Forelimb muscle (tissue), 1 donor: ENCODE measurements at regions not wholly inside any gene's neighbourhood (a gene's known extent, or its start where the extent isn't known, plus 50 kb on each side); places are given as distances from the start of the nearest gene placed in this dataset.
"Not testable (repeated sequence)": the region's sequence is repeated elsewhere in the genome, so short reads cannot be mapped to it uniquely, and the experiment has no call there.

Experiments used
- DNase-seq: peaks from one replicate; pipeline ENCODE4 v3.0.0-alpha.2; 2013; ENCODE audit warnings: low read depth

DNA sequence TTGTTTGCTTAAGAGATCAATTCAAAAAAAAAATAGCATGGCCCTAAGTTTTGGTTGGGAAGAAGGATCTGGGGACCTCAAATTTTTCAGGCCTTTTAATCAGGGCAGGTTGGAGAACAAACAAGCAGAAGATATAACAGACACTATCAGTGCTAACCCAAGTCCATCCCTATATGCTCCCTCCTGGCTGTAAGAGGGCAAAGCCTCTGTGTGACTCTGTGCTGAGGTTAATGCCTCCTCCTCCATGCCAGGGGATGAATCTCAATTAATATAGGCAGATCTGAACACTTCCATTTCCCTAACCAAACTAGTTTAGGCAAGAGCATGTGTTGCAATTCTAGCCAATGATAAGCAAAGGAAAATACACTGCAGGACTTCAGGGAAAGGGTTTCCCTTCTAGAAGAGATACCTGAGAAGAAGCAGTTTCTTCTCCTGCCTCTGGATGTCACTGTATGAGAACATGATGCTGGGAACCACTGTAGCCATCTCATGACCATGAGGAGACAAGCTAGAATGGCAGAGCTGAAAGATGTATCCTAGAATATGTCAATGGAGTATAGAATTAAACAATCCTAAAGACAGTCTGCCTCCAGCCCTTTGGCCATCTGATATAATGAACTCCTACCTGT lies 76.0 kb downstream of the CHD9NB start:
- DNase-seq = no peak

DNA sequence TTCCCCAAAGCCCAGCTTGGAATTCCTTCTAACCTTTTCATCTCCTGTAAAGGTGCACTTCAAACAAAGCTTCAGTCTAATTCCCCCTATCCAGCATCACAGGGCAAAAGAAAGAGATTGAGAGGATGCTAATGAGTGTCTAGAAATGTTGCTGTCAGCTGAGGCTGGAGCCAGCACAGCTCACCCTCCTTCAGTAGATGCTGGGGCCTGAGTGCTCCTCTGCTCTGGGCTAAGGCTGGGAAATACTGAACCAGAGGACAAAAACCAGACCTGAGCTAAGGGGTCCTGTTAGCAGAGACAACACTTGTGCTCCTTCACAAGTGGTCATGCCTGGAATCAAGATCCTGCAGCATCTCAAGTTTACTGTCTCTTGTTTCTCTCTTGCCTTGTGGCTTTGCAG lies 85.0 kb downstream of the CHD9NB start:
- DNase-seq = no peak

DNA sequence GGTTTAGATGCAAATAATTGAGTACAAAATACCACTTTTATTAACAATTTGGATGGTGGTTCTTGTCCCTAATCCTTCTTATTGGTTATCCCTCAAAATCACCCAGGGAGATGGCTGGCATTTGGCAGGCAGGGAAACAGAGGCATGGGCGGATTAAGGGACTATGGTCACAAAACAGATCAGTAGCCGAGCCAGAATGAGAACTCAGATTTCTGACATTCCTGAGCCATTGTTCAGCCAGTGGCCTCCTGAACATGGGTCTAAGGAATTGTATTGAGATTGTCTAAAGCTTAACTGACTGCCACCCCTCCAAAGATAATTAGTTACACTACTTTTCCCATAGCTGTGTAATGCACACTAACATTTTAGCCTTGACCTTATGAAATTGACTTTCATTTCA lies 88.4 kb downstream of the CHD9NB start:
- no peak for DNase-seq

DNA sequence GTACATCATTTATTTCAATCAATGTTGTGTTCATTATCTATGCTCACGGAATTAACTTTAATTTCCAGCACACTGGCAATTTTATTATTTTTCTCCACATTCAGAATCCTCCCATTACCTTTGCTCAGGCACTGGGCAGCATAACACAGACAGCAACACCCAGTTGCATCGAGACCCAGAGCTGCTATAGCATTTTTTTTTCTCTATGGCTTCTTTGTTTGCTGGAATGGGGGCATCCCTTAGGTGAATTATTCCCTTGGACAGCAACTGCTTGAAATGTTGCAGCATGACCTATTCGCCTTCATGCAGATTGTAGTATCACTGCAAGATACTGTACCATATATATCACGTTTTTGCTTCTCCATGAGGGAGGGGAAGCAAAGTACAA lies 88.8 kb downstream of the CHD9NB start:
- DNase-seq = no peak

DNA sequence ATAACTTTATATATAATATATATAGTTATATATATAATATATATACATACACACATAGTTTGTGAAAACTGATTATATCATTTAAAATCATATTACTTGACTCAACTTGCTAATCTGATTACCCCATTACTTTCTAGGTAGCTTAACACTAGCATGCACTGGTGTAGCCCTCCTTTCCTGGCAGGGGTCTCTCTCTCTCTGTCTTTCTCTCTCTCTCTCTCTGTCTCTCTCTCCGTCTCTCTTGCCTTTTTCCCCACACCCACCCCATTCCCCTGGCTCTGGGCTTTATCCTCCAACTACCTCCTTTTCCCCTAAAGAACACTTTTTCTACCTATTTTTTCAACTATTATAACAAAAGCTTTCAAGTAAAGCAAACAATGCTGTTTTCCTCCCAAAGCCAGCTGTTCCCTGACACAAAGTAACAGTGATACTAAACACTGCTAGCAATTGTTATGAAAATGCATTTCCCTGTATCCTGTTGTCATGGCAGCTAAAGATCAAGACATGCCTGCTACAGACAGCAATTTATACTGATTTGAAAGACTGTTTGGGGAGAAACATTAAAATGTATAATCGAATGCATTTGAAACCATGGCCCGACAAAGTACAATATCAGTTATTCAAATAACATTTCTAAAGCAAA lies 89.4 kb downstream of the CHD9NB start:
- no peak for DNase-seq

DNA sequence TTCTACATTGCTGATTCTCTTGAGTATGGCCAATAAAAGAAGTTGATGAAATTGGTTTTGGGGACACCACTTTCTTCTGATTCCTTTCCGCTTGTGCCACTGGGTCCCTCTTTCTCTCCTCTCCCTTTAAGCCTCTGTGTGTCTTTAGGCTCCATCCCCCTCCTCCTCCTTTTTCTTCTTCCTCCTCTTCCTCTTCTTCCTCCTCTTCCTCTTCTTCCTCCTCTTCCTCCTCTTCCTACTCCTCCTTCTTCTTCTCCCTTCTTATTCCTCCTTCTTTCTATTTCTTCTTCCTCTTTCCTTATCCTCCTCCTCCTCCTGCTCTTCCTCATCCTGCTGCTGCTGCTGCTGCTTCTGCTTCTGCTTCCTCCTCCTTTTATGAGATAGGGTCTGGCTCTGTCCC lies 93.7 kb downstream of the CHD9NB start:
- no peak for DNase-seq

DNA sequence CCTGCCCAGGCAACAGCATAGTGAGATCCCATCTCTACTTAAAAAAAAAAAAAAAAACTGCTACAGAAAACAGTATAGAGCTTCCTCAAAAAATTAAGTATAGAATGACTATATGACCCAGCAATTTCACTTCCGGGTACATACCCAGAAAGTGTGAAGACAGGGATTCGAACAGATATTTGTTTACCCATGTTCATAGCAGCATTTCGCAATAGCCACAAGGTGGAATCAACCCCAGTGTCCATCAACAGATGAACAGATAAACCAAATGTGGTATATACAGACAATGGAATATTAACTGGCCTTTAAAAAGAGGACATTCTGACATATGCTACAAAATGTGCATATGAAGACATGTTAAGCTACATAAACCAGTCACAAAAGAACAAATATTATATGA lies 95.5 kb downstream of the CHD9NB start:
- DNase-seq = no peak

DNA sequence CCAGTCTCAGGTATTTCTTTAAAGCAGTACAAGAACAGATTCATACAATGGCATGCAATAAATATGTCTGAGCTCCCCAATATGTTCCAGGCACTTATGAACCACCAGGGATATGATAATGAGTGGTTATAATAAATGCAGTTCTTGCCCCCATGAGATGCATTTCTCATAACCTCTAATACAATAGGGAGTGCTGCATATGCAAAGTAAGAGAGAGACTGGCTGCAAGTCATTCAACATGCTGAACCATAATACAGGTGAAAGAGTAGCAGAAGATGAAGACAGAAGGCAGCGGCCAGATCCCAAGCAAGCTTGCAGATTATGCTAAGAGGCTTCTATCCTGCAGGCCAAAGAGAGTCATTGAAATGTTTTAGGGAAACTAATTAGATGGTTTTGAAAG lies 96.7 kb downstream of the CHD9NB start:
- no peak for DNase-seq

DNA sequence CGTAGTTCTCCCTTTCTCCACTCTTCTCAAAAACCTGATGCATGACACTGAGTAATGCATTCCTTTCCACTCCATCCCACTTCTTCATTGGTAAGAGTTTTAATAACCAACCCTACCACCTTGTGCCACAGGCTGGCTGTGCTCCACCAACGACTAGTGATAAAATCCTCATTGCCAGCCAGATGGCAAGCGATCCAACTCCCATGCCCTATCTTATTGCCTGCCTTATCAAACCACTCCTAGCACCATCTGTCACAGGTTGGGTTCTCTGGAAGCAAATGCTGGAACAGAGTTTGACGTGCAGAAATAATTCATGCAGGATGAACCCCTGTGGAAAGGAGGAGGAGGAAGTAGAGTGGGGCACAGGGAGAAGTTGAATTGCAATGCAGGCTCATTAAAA lies 99.5 kb downstream of the CHD9NB start:
- DNase-seq = no peak

DNA sequence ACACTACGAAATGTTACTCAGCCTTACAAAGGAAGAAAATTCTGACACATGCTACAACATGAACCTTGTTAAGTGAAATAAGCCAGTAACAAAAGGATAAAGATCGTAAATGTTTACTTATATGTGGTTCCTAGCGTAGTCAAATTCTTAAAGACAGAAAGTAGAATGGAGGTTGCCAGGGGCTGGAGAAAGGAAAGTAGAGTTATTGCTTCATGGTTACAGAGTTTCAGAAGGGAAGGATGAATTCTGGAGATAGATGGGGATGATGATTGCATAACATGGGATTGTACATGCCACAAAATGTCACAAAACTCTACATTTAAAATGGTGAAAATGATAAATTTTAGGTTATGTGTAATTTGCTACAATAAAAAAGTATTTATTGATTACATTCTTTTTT lies 103.8 kb downstream of the CHD9NB start:
- no peak for DNase-seq

DNA sequence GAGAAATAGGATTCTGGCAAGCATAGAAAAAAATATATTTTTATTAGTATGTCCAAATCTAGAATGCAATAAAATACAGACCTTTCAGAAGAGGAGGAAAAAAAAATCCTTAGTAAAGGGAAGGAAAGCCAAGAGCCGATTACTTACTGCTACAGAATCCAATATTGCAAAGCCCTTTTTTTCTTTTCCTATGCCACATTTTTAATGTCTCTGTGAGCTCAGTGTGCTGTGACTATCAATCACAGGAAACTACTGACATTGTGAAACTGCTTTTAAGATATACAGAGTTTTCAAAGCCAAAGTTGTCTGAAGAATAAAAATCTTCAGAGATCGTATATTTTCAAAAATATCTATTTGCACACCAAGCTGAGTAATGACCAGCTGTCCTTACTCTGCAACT lies 120.4 kb downstream of the CHD9NB start:
- DNase-seq = no peak

DNA sequence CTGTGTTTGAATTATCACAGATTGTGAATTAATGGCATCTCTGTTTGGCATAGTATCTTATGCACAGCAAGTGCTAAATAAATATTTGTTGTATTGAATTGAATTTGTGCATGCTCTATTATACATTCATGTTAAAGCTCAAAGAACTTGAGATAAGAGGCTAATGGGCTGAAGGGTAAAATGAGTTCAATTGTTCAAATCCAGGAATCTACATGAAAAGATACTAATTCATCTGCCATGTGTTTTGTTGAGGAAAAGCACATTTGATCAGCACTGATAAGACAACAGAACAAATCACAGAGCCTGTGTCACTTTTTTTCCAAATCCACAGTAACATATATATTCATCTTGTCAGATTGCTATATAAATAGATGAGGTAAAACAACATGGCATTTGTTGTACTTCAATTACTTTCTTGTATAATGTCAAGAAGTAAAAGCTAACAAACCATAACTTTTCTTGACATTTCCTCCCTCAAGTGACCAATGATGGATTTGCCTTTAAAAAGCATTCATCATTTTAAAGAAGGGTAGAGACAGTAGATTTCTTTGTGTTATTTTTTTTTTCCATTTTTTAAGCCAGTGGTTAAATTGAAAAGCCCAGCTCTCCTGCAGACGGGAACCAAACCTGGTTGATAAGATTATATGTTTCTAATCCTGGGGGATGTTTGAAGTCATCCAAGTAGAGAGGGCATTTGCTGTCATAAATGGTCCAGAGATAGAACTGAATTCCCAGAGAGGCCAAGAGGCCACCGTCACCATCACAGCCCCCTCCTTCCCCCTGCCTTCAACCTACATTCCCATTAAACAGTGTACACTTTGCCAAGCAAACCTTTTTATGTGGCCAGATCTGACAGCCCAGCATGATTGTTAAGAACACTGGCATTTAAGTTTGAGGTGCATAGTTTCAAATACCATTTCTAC lies 123.0 kb downstream of the CHD9NB start:
- DNase-seq = no peak

DNA sequence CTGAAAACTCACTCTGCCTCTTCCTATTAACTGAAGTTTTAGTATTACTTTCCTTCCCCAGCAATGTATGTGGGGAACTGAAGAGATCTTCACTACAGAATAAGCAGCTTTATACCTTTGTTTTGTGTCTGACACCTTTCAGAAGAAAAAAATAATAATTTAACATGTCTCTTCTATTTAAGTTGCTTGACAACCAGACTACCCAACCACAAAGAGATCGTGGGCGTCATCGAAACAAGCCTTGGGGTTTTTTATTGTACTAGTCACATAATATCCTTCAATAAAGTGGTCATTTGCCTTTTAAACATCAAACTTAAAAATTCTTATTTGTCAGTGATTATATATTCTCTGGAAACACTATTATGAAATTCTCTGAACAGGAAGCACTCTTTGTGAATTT lies 123.7 kb downstream of the CHD9NB start:
- no peak for DNase-seq

DNA sequence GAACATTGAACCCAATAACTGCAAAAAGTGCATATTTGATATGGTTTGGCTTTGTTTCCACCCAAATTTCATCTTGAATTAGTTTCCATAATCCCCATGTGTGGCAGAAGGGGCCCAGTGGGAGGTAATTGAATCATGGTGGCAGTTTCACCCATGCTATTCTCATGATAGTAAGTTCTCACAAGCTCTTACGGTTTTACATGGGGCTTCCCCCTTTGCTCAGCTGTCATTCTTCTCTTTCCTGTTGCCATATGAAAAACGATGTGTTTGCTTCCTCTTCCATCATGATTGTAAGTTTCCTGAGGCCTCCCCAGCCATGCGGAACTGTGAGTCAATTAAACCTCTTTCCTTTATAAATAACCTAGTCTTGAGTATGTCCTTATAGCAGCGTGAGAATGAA lies 127.6 kb downstream of the CHD9NB start:
- DNase-seq = no peak

DNA sequence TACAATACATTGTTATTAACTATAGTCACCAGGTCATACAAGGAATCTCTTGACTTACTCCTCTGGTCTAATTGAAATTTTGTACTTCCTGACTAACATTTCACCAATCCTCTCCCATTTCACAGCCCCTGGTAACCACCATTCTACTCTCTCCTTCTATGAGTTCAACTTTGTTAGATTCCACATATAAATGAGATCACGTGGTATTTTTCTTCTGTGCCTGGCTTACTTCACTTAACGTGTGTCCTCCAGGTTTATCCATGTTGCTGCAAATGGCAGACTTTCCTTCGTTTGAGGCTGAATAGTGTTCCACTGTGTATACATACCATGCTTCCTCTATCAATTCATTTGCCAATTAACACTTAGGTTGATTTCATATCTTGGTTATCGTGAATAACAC lies 128.5 kb downstream of the CHD9NB start:
- no peak for DNase-seq

DNA sequence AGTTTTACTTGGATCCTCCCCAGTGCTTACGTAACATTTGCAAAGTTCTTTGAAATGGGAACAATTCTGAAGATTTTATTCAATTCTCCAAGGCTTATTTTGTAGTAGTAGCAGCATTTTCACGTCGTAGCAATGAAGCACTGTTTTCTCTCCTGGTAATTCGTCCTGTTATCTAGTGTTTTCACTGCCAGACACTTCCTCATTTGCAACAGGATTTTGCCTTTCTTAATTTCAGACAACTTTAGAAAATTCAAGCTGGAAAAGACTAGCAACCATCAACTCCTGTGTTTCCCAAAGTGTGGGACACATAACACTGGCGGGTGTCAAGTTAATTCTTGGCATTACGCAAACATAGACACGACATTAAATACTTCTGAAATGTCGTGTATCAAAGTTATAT lies 131.6 kb downstream of the CHD9NB start:
- DNase-seq = no peak

DNA sequence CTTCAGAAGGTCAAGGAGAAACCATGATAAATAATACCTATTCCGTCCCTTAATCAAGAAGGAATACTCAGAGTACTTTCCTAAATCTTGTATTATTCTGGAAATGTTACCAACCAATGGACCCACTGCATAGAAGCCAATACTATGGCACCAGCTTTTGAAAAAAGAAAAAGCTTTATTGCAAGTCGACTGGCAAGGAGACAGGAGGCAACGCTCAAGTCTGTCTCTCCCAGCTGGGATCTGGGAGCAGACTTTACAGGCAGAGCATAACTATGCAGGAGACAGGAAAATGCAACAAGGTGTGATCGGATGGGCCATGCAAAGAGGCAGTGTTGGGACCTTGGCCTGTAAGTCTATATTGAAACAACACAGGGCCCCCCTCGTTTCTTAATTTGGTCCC lies 132.4 kb downstream of the CHD9NB start:
- DNase-seq = no peak

DNA sequence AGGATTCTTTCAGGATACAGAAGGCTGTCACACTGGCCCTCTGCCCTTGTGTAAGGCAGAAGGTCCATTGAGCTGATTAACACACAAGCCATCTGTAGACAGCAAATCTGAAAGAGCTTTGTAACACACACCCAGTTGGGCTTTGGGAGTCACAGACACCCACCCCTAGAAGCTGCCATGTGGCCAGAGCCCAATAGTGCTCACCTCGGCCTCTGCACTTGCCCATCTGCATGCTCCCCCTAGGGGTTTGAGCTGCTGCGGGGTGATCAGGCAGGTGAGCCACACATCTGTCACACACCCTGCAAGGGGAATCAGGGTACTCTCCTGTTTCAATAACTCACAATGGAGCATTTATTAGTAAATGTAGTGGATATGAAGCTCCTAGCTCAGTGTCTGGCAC lies 138.3 kb downstream of the CHD9NB start:
- DNase-seq = no peak

DNA sequence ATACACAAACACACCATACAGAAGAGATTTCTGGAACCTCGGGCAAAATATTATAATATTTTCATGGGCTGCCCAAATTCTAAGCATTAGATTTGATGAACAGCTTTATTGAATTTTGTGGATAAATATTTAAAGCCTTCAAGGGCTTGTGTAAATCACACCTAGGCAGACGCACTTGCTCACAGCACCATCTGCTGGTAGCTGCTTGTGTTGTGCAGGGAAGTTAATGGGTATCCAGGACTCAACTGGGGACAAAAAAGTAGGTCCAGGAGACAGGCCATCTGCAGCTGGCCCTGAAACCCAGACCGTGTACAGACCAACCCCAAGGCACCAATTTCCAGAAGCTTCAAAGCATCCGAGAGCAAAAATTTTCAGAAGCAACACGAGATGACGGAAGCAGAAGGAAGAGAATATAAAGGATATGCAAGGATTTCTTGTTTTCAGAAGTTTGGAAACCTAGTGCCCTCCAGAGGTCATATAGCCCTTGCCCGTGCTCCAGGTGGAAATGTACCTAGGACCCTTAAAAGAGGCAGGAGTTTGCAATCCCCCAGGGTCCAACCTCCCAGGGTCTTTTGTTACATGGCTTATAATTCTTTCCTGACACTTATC lies 140.0 kb downstream of the CHD9NB start:
- DNase-seq = peak; percentile 34

DNA sequence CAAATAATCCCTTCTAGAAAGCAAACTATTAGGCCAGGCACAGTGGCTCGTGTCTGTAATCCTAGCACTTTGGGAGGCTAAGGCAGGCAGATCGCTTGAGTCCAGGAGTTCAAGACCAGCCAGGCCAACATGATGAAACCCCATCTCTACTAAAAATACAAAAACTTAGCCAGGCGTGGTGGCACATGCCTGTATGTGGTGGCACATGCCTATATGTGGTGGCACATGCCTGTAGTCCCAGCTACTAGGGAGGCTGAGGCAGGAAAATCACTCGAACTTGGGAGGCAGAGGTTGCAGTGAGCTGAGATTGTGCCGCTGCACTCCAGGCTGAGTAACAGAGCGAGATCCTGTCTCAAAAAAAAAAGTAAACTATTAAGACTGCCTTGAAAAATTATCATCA lies 144.6 kb downstream of the CHD9NB start:
- not testable (repeated sequence) for DNase-seq

DNA sequence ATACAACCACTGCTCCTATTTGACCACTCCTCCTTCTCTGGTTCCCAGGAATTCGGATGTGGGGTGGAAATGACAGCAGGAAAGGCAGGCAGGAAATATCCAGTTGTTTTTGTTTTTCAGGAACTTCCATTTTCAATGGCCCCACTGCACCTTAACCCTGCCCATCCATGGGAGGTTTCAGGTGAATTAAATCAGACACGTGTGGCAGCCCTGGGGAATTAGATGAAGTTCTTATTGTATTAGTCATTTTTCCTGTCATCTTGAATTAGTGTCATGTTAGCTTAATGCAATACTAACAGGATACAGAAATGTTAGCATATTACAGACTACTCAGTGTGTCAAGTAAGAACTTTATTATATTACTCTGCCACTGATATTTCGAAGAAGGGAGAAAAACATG lies 146.4 kb downstream of the CHD9NB start:
- no peak for DNase-seq

DNA sequence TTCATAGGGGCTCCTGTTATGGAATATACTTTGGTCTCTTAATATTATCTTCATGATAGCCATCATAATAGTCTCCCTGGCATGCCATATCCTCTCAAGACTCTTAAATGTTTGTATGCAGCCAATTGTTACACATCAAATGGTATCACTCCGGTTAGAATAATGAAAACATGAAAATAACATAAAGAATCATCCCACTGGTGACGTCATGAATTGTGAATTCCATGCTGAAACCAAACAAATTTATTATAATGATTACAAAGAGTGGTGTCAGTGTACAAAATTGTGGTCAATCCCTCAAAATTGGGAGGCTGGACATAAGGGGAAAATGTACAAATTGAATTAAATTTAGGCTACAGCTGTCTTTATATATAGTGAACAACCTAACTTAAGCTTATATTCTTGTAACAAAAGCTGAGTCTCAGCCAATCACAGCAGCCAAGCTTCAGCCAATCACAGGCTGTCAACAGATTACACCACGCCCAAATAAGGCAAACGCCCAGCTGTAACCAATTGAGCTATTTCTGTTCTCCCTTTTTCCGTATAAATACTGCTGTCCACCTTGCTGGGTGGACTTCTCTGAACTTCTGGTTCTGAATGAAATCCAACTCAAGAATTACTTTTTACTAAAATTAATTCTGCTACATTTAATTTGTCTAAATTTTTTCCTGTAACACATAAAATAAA lies 156.1 kb downstream of the CHD9NB start:
- DNase-seq = no peak
